Neuronal stem cell (in vitro differentiated cells): ENCODE measurements at regions not wholly inside any gene's neighbourhood (a gene's known extent, or its start where the extent isn't known, plus 50 kb on each side); places are given as distances from the start of the nearest gene placed in this dataset.

Experiments
- DNase-seq: peaks from one replicate; pipeline ENCODE4 v3.0.0-alpha.2; 2013; ENCODE audit warnings: low spot score
- H2AFZ ChIP-seq: one replicate; pipeline ENCODE4 v1.6.1; 2013; ENCODE audit warnings: mild to moderate bottlenecking, low read length, inconsistent platforms
- H2AK5ac ChIP-seq: 2 replicates; pipeline ENCODE4 v1.6.1; 2013; ENCODE audit warnings: low read depth, mild to moderate bottlenecking, inconsistent platforms, low read length, moderate library complexity, mixed read lengths
- H2BK120ac ChIP-seq: 2 replicates; pipeline ENCODE4 v1.6.1; 2013; ENCODE audit warnings: low read depth, mild to moderate bottlenecking, inconsistent platforms, low read length, moderate library complexity, mixed read lengths
- H2BK12ac ChIP-seq: one replicate; pipeline ENCODE4 v1.6.1; 2013; ENCODE audit warnings: low read length, inconsistent platforms
- H2BK15ac ChIP-seq: 2 replicates; pipeline ENCODE4 v1.6.1; 2013; ENCODE audit warnings: mild to moderate bottlenecking, low read length, inconsistent platforms, mixed read lengths
- H2BK5ac ChIP-seq: one replicate; pipeline ENCODE4 v1.6.1; 2013; ENCODE audit warnings: inconsistent platforms, mild to moderate bottlenecking, low read length, moderate library complexity
- H3K14ac ChIP-seq: one replicate; pipeline ENCODE4 v1.6.1; 2013; ENCODE audit warnings: low read length, inconsistent platforms
- H3K18ac ChIP-seq: 2 replicates; pipeline ENCODE4 v1.6.1; 2013; ENCODE audit warnings: low read length, inconsistent platforms
- H3K23ac ChIP-seq: 2 replicates; pipeline ENCODE4 v1.6.1; 2013; ENCODE audit warnings: low read depth, mild to moderate bottlenecking, mixed read lengths, low read length, inconsistent platforms; ENCODE audit not compliant: poor library complexity
- H3K27ac ChIP-seq: replicated peaks from 3 replicates; pipeline ENCODE4 v1.5.1; 2013; ENCODE audit warnings: low read length, inconsistent platforms
- H3K27me3 ChIP-seq, 3 experiments: 2 replicates each; pipeline ENCODE4 v1.6.1; 2013; ENCODE audit warnings: low read length in 3 of 3, mild to moderate bottlenecking in 2 of 3, inconsistent platforms in 1 of 3, low read depth in 1 of 3, mixed read lengths in 1 of 3, moderate library complexity in 1 of 3; ENCODE audit not compliant: control insufficient read depth in 3 of 3, insufficient read depth in 3 of 3
- H3K36me3 ChIP-seq, 2 donors: replicated peaks in 1 of 2; 2 replicates each; pipeline ENCODE4 v1.6.1; 2013; ENCODE audit warnings: low read length in 2 of 2; ENCODE audit not compliant: control insufficient read depth in 2 of 2, insufficient read depth in 2 of 2
- H3K4ac ChIP-seq: 2 replicates; pipeline ENCODE4 v1.6.1; 2013; ENCODE audit warnings: inconsistent platforms, mild to moderate bottlenecking, low read length, moderate library complexity
- H3K4me1 ChIP-seq, 2 donors: 1 replicate in 1 of 2; 2 replicates in 1 of 2; pipeline ENCODE4 v1.6.1; 2013; ENCODE audit warnings: low read length in 2 of 2, low read depth in 1 of 2; ENCODE audit not compliant: control insufficient read depth in 2 of 2, insufficient read depth in 1 of 2
- H3K4me2 ChIP-seq: one replicate; pipeline ENCODE4 v1.6.1; 2013; ENCODE audit warnings: mild to moderate bottlenecking, low read length, inconsistent platforms; ENCODE audit not compliant: insufficient read depth, poor library complexity, severe bottlenecking
- H3K4me3 ChIP-seq, 2 donors: 2 replicates each; pipeline ENCODE4 v1.5.1; 2013; ENCODE audit warnings: low read length in 2 of 2, mild to moderate bottlenecking in 2 of 2, inconsistent platforms in 1 of 2, moderate library complexity in 1 of 2
- H3K79me1 ChIP-seq: one replicate; pipeline ENCODE4 v1.6.1; 2013; ENCODE audit warnings: low read depth, mild to moderate bottlenecking, inconsistent platforms, low read length, moderate library complexity
- H3K9ac ChIP-seq: one replicate; pipeline ENCODE4 v1.6.1; 2013; ENCODE audit warnings: mild to moderate bottlenecking, low read depth, low read length, inconsistent platforms; ENCODE audit not compliant: poor library complexity
- H3K9me3 ChIP-seq, 2 donors: replicated peaks in 1 of 2; 2 replicates each; pipeline versions ENCODE3 to v1.6.1; 2013; ENCODE audit warnings: low read length in 2 of 2, mild to moderate bottlenecking in 2 of 2, inconsistent platforms in 1 of 2, low read depth in 1 of 2, mixed read lengths in 1 of 2, moderate library complexity in 1 of 2; ENCODE audit not compliant: control insufficient read depth in 2 of 2, insufficient read depth in 1 of 2
- H4K8ac ChIP-seq: one replicate; pipeline ENCODE4 v1.6.1; 2013; ENCODE audit warnings: low read depth, mild to moderate bottlenecking, inconsistent platforms, low read length, moderate library complexity
- H4K91ac ChIP-seq: one replicate; pipeline ENCODE4 v1.6.1; 2013; ENCODE audit warnings: low read length, low read depth, mild to moderate bottlenecking, inconsistent platforms; ENCODE audit not compliant: poor library complexity
- WGBS, 2 donors: extraction: QIAGEN DNeasy Blood & Tissue Kit; methylation state at CpG; one replicate each; pipeline ENCODE4 v1.1.7; 2013; ENCODE audit warnings: missing lambda C conversion rate in 2 of 2, mixed read lengths in 1 of 2; ENCODE audit not compliant: insufficient read length in 2 of 2, insufficient replicate concordance in 1 of 2; ENCODE audit errors: extremely low coverage in 2 of 2; 5-methylcytosine and 5-hydroxymethylcytosine counted together

GRCh38 chr14:65162031-65162430, 59.7 kb upstream of the MAX start:
- H2AK5ac ChIP-seq = no peak overlapping the region
- H4K91ac ChIP-seq = no peak overlapping the region
- no peak overlapping the region for H2AFZ ChIP-seq
- no peak overlapping the region for H2BK15ac ChIP-seq
- no peak overlapping the region for H2BK5ac ChIP-seq
- WGBS, 2 donors = no CpG with 5 or more reads among the region's 1 CpG
- no peak overlapping the region for H4K8ac ChIP-seq
- no peak overlapping the region for H2BK120ac ChIP-seq
- no peak overlapping the region for H3K4me2 ChIP-seq
- H3K4ac ChIP-seq = no peak overlapping the region
- no peak overlapping the region for H3K9ac ChIP-seq
- H3K4me3 ChIP-seq = no peak overlapping the region
- H3K14ac ChIP-seq = no peak overlapping the region
- no peaks in the 10 kb centered on the region for H3K79me1 ChIP-seq
- H3K4me1 ChIP-seq = no peaks in the 10 kb centered on the region
- H2BK12ac ChIP-seq = no peak overlapping the region
- H3K27ac ChIP-seq = no peak overlapping the region
- no peak overlapping the region for H3K18ac ChIP-seq
- H3K27me3 ChIP-seq = no peaks in the 10 kb centered on the region
- H3K36me3 ChIP-seq = no peaks in the 10 kb centered on the region
- no peaks in the 10 kb centered on the region for H3K9me3 ChIP-seq
- DNase-seq = no peak
- no peak overlapping the region for H3K23ac ChIP-seq

GRCh38 chr14:65164068-65164824, 61.9 kb upstream of the MAX start:
- Histone ChIP-seq H3K27ac (no peak overlapping the region), H2BK15ac (no peak overlapping the region), H3K79me1 (no peaks in the 10 kb centered on the region), H3K9me3 (no peaks in the 10 kb centered on the region), H3K4ac (no peak overlapping the region), H4K91ac (no peak overlapping the region), H3K36me3 (no peaks in the 10 kb centered on the region), H3K27me3 (peaks cover 0 to 6% (median 0%) of the 10 kb centered on the region in 3 experiments), H3K4me2 (no peak overlapping the region), H3K14ac (no peak overlapping the region), H3K4me1 (no peaks in the 10 kb centered on the region), H2AFZ (no peak overlapping the region), H2BK12ac (no peak overlapping the region), H4K8ac (no peak overlapping the region), H3K4me3 (no peak overlapping the region), H3K18ac (no peak overlapping the region), H3K23ac (no peak overlapping the region), H2AK5ac (no peak overlapping the region), H2BK5ac (no peak overlapping the region), H2BK120ac (no peak overlapping the region), H3K9ac (no peak overlapping the region)
- peak; percentile 44 for DNase-seq
- no CpG with 5 or more reads among the region's 6 CpGs for WGBS, 2 donors

GRCh38 chr14:65164825-65165135, 62.5 kb upstream of the MAX start:
- Histone ChIP-seq H3K27me3 (peaks cover 0 to 6% (median 0%) of the 10 kb centered on the region in 3 experiments), H3K4me2 (no peak overlapping the region), H3K4ac (no peak overlapping the region), H3K9ac (no peak overlapping the region), H2AFZ (no peak overlapping the region), H2BK5ac (no peak overlapping the region), H3K79me1 (no peaks in the 10 kb centered on the region), H3K9me3 (no peaks in the 10 kb centered on the region), H4K8ac (no peak overlapping the region), H3K4me1 (no peaks in the 10 kb centered on the region), H3K36me3 (no peaks in the 10 kb centered on the region), H3K14ac (no peak overlapping the region), H2AK5ac (no peak overlapping the region), H3K4me3 (no peak overlapping the region), H3K18ac (no peak overlapping the region), H4K91ac (no peak overlapping the region), H3K27ac (no peak overlapping the region), H3K23ac (no peak overlapping the region), H2BK120ac (no peak overlapping the region), H2BK15ac (no peak overlapping the region), H2BK12ac (no peak overlapping the region)
- no CpG with 5 or more reads among the region's 3 CpGs for WGBS, 2 donors
- no peak for DNase-seq

- Histone ChIP-seq H2BK15ac (no peak overlapping the region), H2AFZ (no peak overlapping the region), H3K4me2 (no peak overlapping the region), H3K23ac (no peak overlapping the region), H3K9ac (no peak overlapping the region), H2BK5ac (no peak overlapping the region), H4K91ac (no peak overlapping the region), H3K79me1 (no peaks in the 10 kb centered on the region), H4K8ac (no peak overlapping the region), H3K36me3 (no peaks in the 10 kb centered on the region), H2BK120ac (no peak overlapping the region), H3K27me3 (peaks cover 0 to 19% (median 0%) of the 10 kb centered on the region in 3 experiments), H3K14ac (no peak overlapping the region), H3K4ac (no peak overlapping the region), H3K18ac (no peak overlapping the region), H2AK5ac (no peak overlapping the region), H3K9me3 (no peaks in the 10 kb centered on the region), H2BK12ac (no peak overlapping the region), H3K4me1 (peaks cover 0 to 2% of the 10 kb centered on the region in 2 donors), H3K4me3 (no peak overlapping the region), H3K27ac (no peak overlapping the region)
- no peak for DNase-seq
- no CpG with 5 or more reads among the region's 3 CpGs for WGBS, 2 donors
These were observed 64.8 kb upstream of the MAX start for GRCh38 chr14:65167072-65167645.
